ENCODE measurements at regions not wholly inside any gene's neighbourhood (a gene's known extent, or its start where the extent isn't known, plus 50 kb on each side); places are given as distances from the start of the nearest gene placed in this dataset.

DNA sequence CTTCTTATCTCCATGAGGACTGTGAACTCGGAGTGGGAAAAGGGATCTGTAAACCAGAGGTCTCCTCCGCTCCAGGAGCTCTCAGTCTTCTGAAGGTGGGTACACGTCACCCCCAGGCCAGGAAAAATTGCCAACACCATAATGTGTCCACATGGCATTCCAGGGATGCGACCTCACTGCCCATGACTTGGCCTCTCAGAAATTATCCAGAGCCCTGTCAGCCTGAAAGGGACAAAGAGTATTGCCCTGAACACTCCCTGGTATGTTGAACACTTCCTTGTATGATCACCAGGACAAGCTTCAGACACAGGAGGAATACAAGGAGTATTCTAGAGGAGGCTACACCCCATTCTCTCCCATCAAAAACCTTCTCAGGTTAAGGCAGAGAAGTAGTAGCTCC is 81.0 kb upstream of the SLC7A1 start:
- H3K4me3 ChIP-seq (ENCODE audit: low read depth, low read length) = no peak overlapping the region
- TF ChIP-seq, protein P1, sequence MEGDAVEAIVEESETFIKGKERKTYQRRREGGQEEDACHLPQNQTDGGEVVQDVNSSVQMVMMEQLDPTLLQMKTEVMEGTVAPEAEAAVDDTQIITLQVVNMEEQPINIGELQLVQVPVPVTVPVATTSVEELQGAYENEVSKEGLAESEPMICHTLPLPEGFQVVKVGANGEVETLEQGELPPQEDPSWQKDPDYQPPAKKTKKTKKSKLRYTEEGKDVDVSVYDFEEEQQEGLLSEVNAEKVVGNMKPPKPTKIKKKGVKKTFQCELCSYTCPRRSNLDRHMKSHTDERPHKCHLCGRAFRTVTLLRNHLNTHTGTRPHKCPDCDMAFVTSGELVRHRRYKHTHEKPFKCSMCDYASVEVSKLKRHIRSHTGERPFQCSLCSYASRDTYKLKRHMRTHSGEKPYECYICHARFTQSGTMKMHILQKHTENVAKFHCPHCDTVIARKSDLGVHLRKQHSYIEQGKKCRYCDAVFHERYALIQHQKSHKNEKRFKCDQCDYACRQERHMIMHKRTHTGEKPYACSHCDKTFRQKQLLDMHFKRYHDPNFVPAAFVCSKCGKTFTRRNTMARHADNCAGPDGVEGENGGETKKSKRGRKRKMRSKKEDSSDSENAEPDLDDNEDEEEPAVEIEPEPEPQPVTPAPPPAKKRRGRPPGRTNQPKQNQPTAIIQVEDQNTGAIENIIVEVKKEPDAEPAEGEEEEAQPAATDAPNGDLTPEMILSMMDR (IDR thresholded peaks at IDR 0.05; ENCODE audit: insufficient read depth, low read depth, low read length, missing control alignments) = no peak
- no peak for DNase-seq (ENCODE audit: low read depth)

- H3K4me3 ChIP-seq (ENCODE audit: low read depth, low read length) = no peak overlapping the region
- TF ChIP-seq, protein P1 (IDR thresholded peaks at IDR 0.05; ENCODE audit: insufficient read depth, low read depth, low read length, missing control alignments) = no peak
- DNase-seq (ENCODE audit: low read depth) = no peak
Observed at GRCh38 chr13:29674532-29674931, 79.0 kb upstream of the SLC7A1 start.

DNA sequence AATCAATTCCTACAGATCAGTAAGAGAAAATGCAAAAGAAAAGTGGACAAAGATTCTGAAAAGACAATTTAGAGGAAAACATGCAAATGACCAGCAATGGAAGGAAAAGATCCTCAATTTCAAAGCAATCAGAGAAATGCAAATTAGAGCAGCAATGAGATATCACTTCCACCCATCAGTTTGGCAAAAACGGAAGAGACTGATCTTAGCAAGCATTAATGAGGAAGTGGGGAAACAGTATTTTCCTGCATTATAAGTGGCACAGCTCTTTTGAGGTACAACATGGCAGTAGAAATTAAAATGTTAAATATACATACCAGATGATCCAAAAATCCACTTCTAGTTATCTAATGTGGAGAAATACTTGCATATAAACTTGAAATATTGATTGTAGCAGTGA is 69.1 kb upstream of the SLC7A1 start:
- H3K4me3 ChIP-seq (ENCODE audit: low read depth, low read length) = no peak overlapping the region
- DNase-seq (ENCODE audit: low read depth) = no peak
- TF ChIP-seq, protein P1 (IDR thresholded peaks at IDR 0.05; ENCODE audit: insufficient read depth, low read depth, low read length, missing control alignments) = no peak

DNA sequence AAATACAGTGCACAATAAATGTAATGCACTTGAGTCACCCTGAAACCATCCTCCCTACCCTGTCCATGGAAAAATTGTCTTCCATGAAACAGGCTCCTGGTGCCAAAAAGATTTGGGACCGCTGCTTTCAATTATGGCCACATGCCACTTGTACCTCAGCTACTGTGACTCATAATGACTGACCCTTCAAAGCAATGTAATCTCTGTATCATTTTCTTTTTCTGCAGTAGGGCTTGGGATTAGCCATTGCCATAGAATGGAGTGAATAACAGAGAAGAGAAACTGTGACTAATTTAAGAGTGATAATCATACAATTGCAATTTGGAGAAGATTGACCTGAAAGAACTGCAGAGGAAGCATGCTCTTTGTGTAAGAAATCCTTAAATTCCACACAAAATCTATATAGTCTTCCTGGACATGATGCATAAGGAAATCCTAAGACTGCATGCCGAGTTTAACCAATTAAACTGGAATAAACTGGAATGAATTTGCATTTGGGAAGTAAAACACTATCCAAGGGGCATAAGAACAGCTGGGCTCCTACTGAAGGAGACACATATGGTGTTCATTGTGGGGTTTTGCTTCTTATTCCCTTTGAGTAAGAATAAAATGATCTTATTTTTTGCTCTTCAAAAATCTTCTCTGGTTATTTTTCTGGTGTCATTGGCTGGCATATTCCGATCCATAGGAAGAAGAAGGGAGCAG is 59.5 kb upstream of the SLC7A1 start:
- DNase-seq (ENCODE audit: low read depth) = no peak
- H3K4me3 ChIP-seq (ENCODE audit: low read depth, low read length) = no peak overlapping the region
- TF ChIP-seq, protein P1 (IDR thresholded peaks at IDR 0.05; ENCODE audit: insufficient read depth, low read depth, low read length, missing control alignments) = no peak

DNA sequence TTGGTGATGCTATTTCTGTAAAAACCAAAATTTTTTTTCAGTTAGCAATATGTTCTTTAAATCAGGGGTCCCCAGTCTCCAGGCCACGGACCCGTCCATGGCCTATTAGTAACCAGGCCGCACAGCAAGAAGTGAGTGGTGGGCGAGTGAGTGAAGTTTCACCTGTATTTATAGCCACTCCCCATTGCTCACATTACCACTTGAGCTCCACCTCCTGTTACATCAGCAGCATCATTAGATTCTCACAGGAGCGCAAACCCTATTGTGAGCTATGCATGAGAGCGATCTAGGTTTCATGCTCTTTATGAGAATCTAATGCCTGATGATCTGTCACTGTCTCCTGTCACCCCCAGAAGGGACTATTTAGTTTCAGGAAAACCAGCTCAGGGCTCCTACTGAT is 58.9 kb upstream of the SLC7A1 start:
- TF ChIP-seq, protein P1 (IDR thresholded peaks at IDR 0.05; ENCODE audit: insufficient read depth, low read depth, low read length, missing control alignments) = no peak
- H3K4me3 ChIP-seq (ENCODE audit: low read depth, low read length) = no peak overlapping the region
- DNase-seq (ENCODE audit: low read depth) = no peak

- TF ChIP-seq, protein P1 (IDR thresholded peaks at IDR 0.05; ENCODE audit: insufficient read depth, low read depth, low read length, missing control alignments) = no peak
- DNase-seq (ENCODE audit: low read depth) = no peak
- H3K4me3 ChIP-seq (ENCODE audit: low read depth, low read length) = no peak overlapping the region
Observed at GRCh38 chr13:29648760-29649159, 53.3 kb upstream of the SLC7A1 start.

All from GM12865 (cell line).